GM18868 (cell line): ENCODE measurements at regions not wholly inside any gene's neighbourhood (a gene's known extent, or its start where the extent isn't known, plus 50 kb on each side); places are given as distances from the start of the nearest gene placed in this dataset.

Experiments
- ATAC-seq: cut with Tn5 transposase; IDR thresholded peaks from one replicate; pipeline ENCODE4 v1.9.1; 2021; ENCODE audit warnings: mild to moderate bottlenecking, moderate library complexity; ENCODE audit not compliant: unreplicated experiment

GRCh38 chr18:27704736-27705361 lies 472.1 kb downstream of the CDH2 start:
- no peak for ATAC-seq

- no peak for ATAC-seq
These were observed 477.8 kb downstream of the CDH2 start for GRCh38 chr18:27699137-27699536.

DNA sequence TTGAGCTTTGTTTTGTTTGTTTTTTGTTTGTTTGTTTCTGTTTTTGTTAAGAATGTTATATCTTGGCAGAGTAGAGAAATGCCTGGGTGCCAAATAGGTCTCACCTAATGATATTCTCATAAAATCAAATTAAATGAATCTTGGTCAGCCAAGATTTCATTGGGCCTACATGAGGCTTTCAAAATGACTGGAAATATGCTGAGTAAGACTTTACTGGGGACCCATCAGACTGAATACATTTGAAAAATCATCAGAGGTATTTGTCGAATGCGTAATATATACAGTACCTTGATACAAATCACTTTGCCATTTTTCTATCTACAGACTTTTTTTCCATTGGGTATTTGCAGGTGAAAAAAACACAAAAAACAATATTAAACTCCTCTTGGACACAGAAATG lies 480.8 kb downstream of the CDH2 start:
- no peak for ATAC-seq

DNA sequence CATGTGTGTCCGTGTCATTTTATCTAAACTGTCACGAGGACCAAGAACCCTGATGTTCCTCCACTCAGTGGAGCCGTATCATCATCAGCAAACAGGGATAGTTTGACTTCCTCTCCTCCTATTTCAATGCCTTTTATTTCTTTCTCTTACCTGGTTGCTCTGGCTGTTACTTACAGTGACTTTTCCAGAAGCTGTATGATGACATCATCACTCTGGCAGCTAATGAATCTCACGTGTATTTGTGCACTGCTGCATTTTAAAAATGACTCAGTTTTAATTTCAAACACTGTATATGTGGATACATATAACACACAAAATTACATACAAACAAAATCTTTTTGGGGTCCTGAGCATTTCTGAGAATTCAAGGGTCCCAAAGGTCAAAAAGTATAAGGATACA lies 481.4 kb downstream of the CDH2 start:
- no peak for ATAC-seq

- no peak for ATAC-seq
These were observed 481.9 kb downstream of the CDH2 start for GRCh38 chr18:27695052-27695451.

GRCh38 chr18:27688581-27688980 lies 488.3 kb downstream of the CDH2 start:
- no peak for ATAC-seq

- no peak for ATAC-seq
These were observed 489.5 kb downstream of the CDH2 start for GRCh38 chr18:27687351-27687979.

GRCh38 chr18:27685807-27686412 lies 491.0 kb downstream of the CDH2 start:
- ATAC-seq, result peak; percentile 65

DNA sequence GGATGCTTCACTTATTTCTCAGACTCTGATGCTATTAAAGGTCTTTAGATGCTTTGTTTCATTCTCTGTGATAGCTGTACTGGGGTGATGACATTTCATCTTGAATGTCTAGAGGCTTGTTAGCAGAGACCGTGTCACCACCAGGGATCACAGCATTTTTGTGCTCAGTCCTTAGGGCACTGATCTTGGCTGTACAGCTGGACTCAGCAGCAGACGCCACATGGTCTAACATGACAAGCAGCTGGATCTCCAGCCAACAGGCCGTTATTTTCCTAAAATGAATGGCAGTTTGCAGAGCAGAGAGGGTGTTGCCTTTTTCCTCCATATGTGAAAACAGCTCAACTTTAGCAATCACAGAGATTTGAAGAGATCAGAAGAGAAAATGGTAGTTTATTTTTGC lies 491.8 kb downstream of the CDH2 start:
- ATAC-seq, result no peak

GRCh38 chr18:27674411-27674810 lies 489.3 kb upstream of the CHST9 start:
- ATAC-seq, result no peak

DNA sequence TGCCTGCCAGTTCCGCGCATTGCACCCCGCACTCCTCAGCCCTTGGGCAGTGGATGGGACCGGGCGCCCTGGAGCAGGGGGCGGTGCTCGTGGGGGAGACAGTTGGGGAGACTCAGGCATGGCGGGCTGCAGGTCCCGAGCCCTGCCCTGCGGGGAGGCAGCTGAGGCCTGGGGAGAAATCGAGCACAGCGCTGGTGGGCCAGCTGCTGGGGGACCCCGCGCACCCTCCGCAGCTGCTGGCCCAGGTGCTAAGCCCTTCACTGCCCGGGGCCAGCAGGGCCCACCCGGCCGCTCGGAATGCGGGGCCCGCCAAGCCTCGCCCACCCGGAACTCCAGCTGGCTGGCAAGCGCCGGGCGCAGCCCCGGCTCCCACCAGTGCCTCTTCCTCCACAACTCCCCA lies 488.8 kb upstream of the CHST9 start:
- ATAC-seq, result no peak

GRCh38 chr18:27668158-27668557 lies 483.1 kb upstream of the CHST9 start:
- no peak for ATAC-seq

- no peak for ATAC-seq
These were observed 482.0 kb upstream of the CHST9 start for GRCh38 chr18:27667064-27667463.

- ATAC-seq, result no peak
These were observed 480.9 kb upstream of the CHST9 start for GRCh38 chr18:27666016-27666415.

- ATAC-seq, result no peak
These were observed 480.2 kb upstream of the CHST9 start for GRCh38 chr18:27665264-27665799.

DNA sequence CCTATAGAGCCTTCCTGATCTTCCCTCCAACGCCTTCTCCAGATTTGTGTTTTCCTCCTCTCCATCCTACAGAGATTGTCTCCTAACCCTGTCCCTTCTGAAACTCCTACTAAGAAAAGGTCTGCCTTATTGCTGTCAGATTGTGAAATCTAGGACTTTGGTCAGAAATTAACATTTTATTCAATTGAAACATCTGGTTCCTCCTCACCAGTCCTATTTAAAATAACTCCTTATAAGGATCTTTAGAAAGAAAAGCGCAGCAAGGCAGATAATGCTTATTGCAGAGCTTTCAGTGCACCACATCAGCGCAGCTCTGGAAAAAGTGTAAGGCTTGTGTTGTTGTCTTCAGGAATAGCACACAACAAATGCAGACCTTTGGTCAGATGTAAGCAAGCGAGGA lies 477.8 kb upstream of the CHST9 start:
- ATAC-seq, result no peak

GRCh38 chr18:27662537-27662936 lies 477.4 kb upstream of the CHST9 start:
- ATAC-seq, result no peak

- ATAC-seq, result no peak
These were observed 476.4 kb upstream of the CHST9 start for GRCh38 chr18:27661320-27662018.

- no peak for ATAC-seq
These were observed 471.8 kb upstream of the CHST9 start for GRCh38 chr18:27656905-27657304.

- ATAC-seq, result no peak
These were observed 471.2 kb upstream of the CHST9 start for GRCh38 chr18:27656167-27656778.

GRCh38 chr18:27653247-27653646 lies 468.1 kb upstream of the CHST9 start:
- no peak for ATAC-seq
